MCF 10A (cell line): ENCODE measurements at regions not wholly inside any gene's neighbourhood (a gene's known extent, or its start where the extent isn't known, plus 50 kb on each side); places are given as distances from the start of the nearest gene placed in this dataset.

Experiments
- BruUV-seq: library from RNA; stranded (reverse); fragments of 400-500 nt; replicated peaks from 2 replicates; lab custom pipeline; 2021; lab: Mats Ljungman, UMichigan
- CTCF ChIA-PET: fragments of 300-600 bp; sonication (Branson Sonifier 250); formaldehyde crosslinking; extraction: SDS; loops from one replicate; lab custom pipeline; 2021; ENCODE audit warnings: antibody characterized with exemption, inconsistent platforms; lab: Yijun Ruan, JAX
- POLR2A ChIA-PET: fragments of 300-600, 350-650 bp; sonication (Branson Sonifier 250); formaldehyde crosslinking; extraction: SDS; loops from one replicate; lab custom pipeline; 2020; ENCODE audit warnings: antibody characterized with exemption, inconsistent platforms; lab: Yijun Ruan, JAX
- DNase-seq: peaks from one replicate; pipeline ENCODE4 v3.0.0-alpha.2; 2018; ENCODE audit not compliant: unreplicated experiment
- H3K27ac Mint-ChIP-seq: one replicate; pipeline ENCODE4 v1.8.0; 2022; ENCODE audit warnings: mild to moderate bottlenecking, low read depth, mixed read lengths; ENCODE audit not compliant: unreplicated experiment
- H3K27me3 Mint-ChIP-seq: one replicate; pipeline ENCODE4 v1.8.0; 2022; ENCODE audit warnings: mixed read lengths; ENCODE audit not compliant: insufficient read depth, unreplicated experiment
- H3K36me3 Mint-ChIP-seq: one replicate; pipeline ENCODE4 v1.8.0; 2022; ENCODE audit warnings: mild to moderate bottlenecking, moderate library complexity, mixed read lengths; ENCODE audit not compliant: insufficient read depth, unreplicated experiment
- H3K4me1 Mint-ChIP-seq: one replicate; pipeline ENCODE4 v1.8.0; 2022; ENCODE audit warnings: mixed read lengths; ENCODE audit not compliant: insufficient read depth, unreplicated experiment
- H3K4me3 Mint-ChIP-seq: one replicate; pipeline ENCODE4 v1.8.0; 2022; ENCODE audit warnings: mild to moderate bottlenecking, moderate library complexity, mixed read lengths; ENCODE audit not compliant: unreplicated experiment
- H3K9me3 Mint-ChIP-seq: one replicate; pipeline ENCODE4 v1.8.0; 2022; ENCODE audit warnings: mixed read lengths; ENCODE audit not compliant: unreplicated experiment
- CTCF ChIP-seq: fragments of 200-600 bp; IDR thresholded peaks from one replicate; pipeline ENCODE4 v1.8.0; 2022; ENCODE audit warnings: antibody characterized with exemption, mild to moderate bottlenecking; ENCODE audit not compliant: unreplicated experiment
- intact Hi-C: fragments of 100-400 bp; cut with micrococcal nuclease; formaldehyde crosslinking; loops from 2 replicates; pipeline ENCODE4 v1.14.1; 2022

- ChIA-PET CTCF (no interaction called here), POLR2A (no interaction called here)
- no peak for DNase-seq
- no TSS peak for BruUV-seq
- H3K9me3 Mint-ChIP-seq = peaks cover 7% of the 10 kb centered on the region
- intact Hi-C loops = no loop called here
- peaks cover 8% of the 10 kb centered on the region for H3K4me1 Mint-ChIP-seq
- no peaks in the 10 kb centered on the region for H3K27me3 Mint-ChIP-seq
- H3K4me3 Mint-ChIP-seq = no peak overlapping the region
- no peak for TF ChIP-seq CTCF
- no peaks in the 10 kb centered on the region for H3K36me3 Mint-ChIP-seq
- H3K27ac Mint-ChIP-seq = no peak overlapping the region
Measured at GRCh38 chr14:99078426-99078825, 193.6 kb downstream of the BCL11B start.

- TF ChIP-seq CTCF = no peak
- POLR2A ChIA-PET = interaction anchor here (0.7 kb wide), 1 partner anchor 10 kb away, joined by 3 read pairs; no protein-coding TSS in a partner anchor
- peaks cover 7% of the 10 kb centered on the region for H3K9me3 Mint-ChIP-seq
- no peaks in the 10 kb centered on the region for H3K27me3 Mint-ChIP-seq
- intact Hi-C loops = no loop called here
- CTCF ChIA-PET = no interaction called here
- H3K36me3 Mint-ChIP-seq = no peaks in the 10 kb centered on the region
- no TSS peak for BruUV-seq
- peaks cover 8% of the 10 kb centered on the region for H3K4me1 Mint-ChIP-seq
- DNase-seq = no peak
- H3K4me3 Mint-ChIP-seq = no peak overlapping the region
- no peak overlapping the region for H3K27ac Mint-ChIP-seq
Measured at GRCh38 chr14:99079061-99079727, 192.8 kb downstream of the BCL11B start.

- Mint-ChIP-seq H3K4me3 (no peak overlapping the region), H3K9me3 (peaks cover 7% of the 10 kb centered on the region), H3K27me3 (no peaks in the 10 kb centered on the region), H3K36me3 (no peaks in the 10 kb centered on the region), H3K27ac (no peak overlapping the region), H3K4me1 (peaks cover 8% of the 10 kb centered on the region)
- intact Hi-C loops = no loop called here
- CTCF ChIA-PET = no interaction called here
- no peak for TF ChIP-seq CTCF
- BruUV-seq = no TSS peak
- no peak for DNase-seq
- POLR2A ChIA-PET = interaction anchor here (0.6 kb wide), 1 partner anchor 99 kb away, joined by 4 read pairs; no protein-coding TSS in a partner anchor
Measured at GRCh38 chr14:99080306-99080705, 191.7 kb downstream of the BCL11B start.

GRCh38 chr14:99081156-99081765 is 190.7 kb downstream of the BCL11B start:
- no TSS peak for BruUV-seq
- CTCF ChIA-PET = no interaction called here
- Mint-ChIP-seq H3K4me1 (no peaks in the 10 kb centered on the region), H3K36me3 (no peaks in the 10 kb centered on the region), H3K27me3 (no peaks in the 10 kb centered on the region), H3K9me3 (peaks cover 7% of the 10 kb centered on the region), H3K27ac (no peak overlapping the region), H3K4me3 (no peak overlapping the region)
- POLR2A ChIA-PET = interaction anchor here (0.6 to 0.7 kb wide), 2 partner anchors 71 to 98 kb away, joined by 3 to 4 read pairs; no protein-coding TSS in a partner anchor
- intact Hi-C loops = no loop called here
- no peak for TF ChIP-seq CTCF
- no peak for DNase-seq
